Glutamatergic neuron (in vitro differentiated cells): ENCODE measurements at regions not wholly inside any gene's neighbourhood (a gene's known extent, or its start where the extent isn't known, plus 50 kb on each side); places are given as distances from the start of the nearest gene placed in this dataset.
"Not testable (repeated sequence)": the region's sequence is repeated elsewhere in the genome, so short reads cannot be mapped to it uniquely, and the experiment has no call there.

Experiments
- DNase-seq: peaks from one replicate; pipeline ENCODE4 v3.0.0; 2022
- H3K27ac Mint-ChIP-seq: one replicate; pipeline ENCODE4 v1.8.0; 2020; ENCODE audit warnings: mild to moderate bottlenecking, mixed read lengths, inconsistent platforms; ENCODE audit not compliant: unreplicated experiment
- H3K27me3 Mint-ChIP-seq: one replicate; pipeline ENCODE4 v1.8.0; 2020; ENCODE audit warnings: mild to moderate bottlenecking, moderate library complexity, mixed read lengths, inconsistent platforms; ENCODE audit not compliant: unreplicated experiment
- H3K36me3 Mint-ChIP-seq: one replicate; pipeline ENCODE4 v1.8.0; 2020; ENCODE audit warnings: mild to moderate bottlenecking, mixed read lengths, inconsistent platforms; ENCODE audit not compliant: unreplicated experiment
- H3K4me1 Mint-ChIP-seq: one replicate; pipeline ENCODE4 v1.8.0; 2020; ENCODE audit warnings: mild to moderate bottlenecking, low read depth, mixed read lengths, inconsistent platforms; ENCODE audit not compliant: unreplicated experiment
- H3K4me3 Mint-ChIP-seq: one replicate; pipeline ENCODE4 v1.8.0; 2020; ENCODE audit warnings: mild to moderate bottlenecking, mixed read lengths, inconsistent platforms; ENCODE audit not compliant: unreplicated experiment
- H3K9me3 Mint-ChIP-seq: one replicate; pipeline ENCODE4 v1.8.0; 2020; ENCODE audit warnings: mild to moderate bottlenecking, moderate library complexity, mixed read lengths, inconsistent platforms; ENCODE audit not compliant: unreplicated experiment
- TF ChIP-seq, protein P1 (sequence below): fragments of 200-600 bp; sonication (generic); IDR thresholded peaks from one replicate; pipeline ENCODE4 v1.5.0; 2021; ENCODE audit not compliant: partially characterized antibody, unreplicated experiment

GRCh38 chr14:105646175-105646574 is 119.8 kb downstream of the TMEM121 start:
- DNase-seq, result no peak
- H3K27me3 Mint-ChIP-seq, result peaks cover 23% of the 10 kb centered on the region
- no peak overlapping the region for H3K4me3 Mint-ChIP-seq
- TF ChIP-seq, protein P1, sequence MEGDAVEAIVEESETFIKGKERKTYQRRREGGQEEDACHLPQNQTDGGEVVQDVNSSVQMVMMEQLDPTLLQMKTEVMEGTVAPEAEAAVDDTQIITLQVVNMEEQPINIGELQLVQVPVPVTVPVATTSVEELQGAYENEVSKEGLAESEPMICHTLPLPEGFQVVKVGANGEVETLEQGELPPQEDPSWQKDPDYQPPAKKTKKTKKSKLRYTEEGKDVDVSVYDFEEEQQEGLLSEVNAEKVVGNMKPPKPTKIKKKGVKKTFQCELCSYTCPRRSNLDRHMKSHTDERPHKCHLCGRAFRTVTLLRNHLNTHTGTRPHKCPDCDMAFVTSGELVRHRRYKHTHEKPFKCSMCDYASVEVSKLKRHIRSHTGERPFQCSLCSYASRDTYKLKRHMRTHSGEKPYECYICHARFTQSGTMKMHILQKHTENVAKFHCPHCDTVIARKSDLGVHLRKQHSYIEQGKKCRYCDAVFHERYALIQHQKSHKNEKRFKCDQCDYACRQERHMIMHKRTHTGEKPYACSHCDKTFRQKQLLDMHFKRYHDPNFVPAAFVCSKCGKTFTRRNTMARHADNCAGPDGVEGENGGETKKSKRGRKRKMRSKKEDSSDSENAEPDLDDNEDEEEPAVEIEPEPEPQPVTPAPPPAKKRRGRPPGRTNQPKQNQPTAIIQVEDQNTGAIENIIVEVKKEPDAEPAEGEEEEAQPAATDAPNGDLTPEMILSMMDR, result no peak
- H3K36me3 Mint-ChIP-seq, result no peaks in the 10 kb centered on the region
- H3K27ac Mint-ChIP-seq, result no peak overlapping the region
- peaks cover 26% of the 10 kb centered on the region for H3K9me3 Mint-ChIP-seq
- no peaks in the 10 kb centered on the region for H3K4me1 Mint-ChIP-seq

GRCh38 chr14:105646711-105647281 is 120.4 kb downstream of the TMEM121 start:
- Mint-ChIP-seq H3K9me3 (peaks cover 27% of the 10 kb centered on the region), H3K27me3 (peaks cover 23% of the 10 kb centered on the region)

GRCh38 chr14:105647426-105647783 is 121.0 kb downstream of the TMEM121 start:
- not testable (repeated sequence) for DNase-seq, H3K27ac Mint-ChIP-seq, H3K4me1 Mint-ChIP-seq, H3K4me3 Mint-ChIP-seq, H3K36me3 Mint-ChIP-seq
- peaks cover 23% of the 10 kb centered on the region for H3K27me3 Mint-ChIP-seq
- H3K9me3 Mint-ChIP-seq, result peaks cover 26% of the 10 kb centered on the region

More at GRCh38 chr14:105646711-105647281, 120.4 kb downstream of the TMEM121 start:
- H3K27ac Mint-ChIP-seq, H3K4me3 Mint-ChIP-seq, H3K36me3 Mint-ChIP-seq, H3K4me1 Mint-ChIP-seq, DNase-seq: not testable (repeated sequence)

GRCh38 chr14:105647784-105648608 is 121.6 kb downstream of the TMEM121 start:
- H3K9me3 Mint-ChIP-seq, result peaks cover 27% of the 10 kb centered on the region
- no peaks in the 10 kb centered on the region for H3K4me1 Mint-ChIP-seq
- peaks cover 5% of the 10 kb centered on the region for H3K36me3 Mint-ChIP-seq
- H3K27ac Mint-ChIP-seq, result no peak overlapping the region
- no peak for DNase-seq
- peaks cover 23% of the 10 kb centered on the region for H3K27me3 Mint-ChIP-seq
- no peak overlapping the region for H3K4me3 Mint-ChIP-seq
- TF ChIP-seq, protein P1, result no peak

- DNase-seq, H3K27ac Mint-ChIP-seq, H3K36me3 Mint-ChIP-seq, H3K4me1 Mint-ChIP-seq, H3K4me3 Mint-ChIP-seq: not testable (repeated sequence)
- Mint-ChIP-seq H3K27me3 (peaks cover 19% of the 10 kb centered on the region), H3K9me3 (peaks cover 25% of the 10 kb centered on the region)
Observed at GRCh38 chr14:105648609-105649535, 122.5 kb downstream of the TMEM121 start.

DNA sequence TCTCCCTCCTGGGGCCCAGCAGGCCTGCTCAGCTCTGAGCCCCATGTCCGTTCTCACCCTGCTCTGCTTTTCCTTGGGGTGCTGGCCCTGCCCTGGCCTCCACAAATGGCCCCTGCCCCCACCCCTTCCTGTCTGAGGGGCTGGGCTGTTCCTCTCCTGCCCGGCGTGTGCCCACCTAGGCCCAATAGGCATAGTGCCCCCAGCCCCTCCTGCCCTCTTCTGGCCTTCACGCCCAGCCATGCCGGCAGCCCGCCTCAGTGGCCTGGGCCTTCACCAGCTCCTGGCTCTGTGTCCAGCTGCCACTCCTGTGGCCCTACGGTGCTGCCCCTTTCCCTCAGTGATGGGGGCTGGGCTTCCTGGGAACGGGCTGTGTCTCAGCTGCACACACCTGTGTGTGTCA is 125.9 kb downstream of the TMEM121 start:
- Mint-ChIP-seq H3K27me3 (peaks cover 14% of the 10 kb centered on the region), H3K36me3 (peaks cover 12% of the 10 kb centered on the region), H3K9me3 (peaks cover 20% of the 10 kb centered on the region)
- not testable (repeated sequence) for DNase-seq, H3K4me1 Mint-ChIP-seq, H3K27ac Mint-ChIP-seq, H3K4me3 Mint-ChIP-seq

DNA sequence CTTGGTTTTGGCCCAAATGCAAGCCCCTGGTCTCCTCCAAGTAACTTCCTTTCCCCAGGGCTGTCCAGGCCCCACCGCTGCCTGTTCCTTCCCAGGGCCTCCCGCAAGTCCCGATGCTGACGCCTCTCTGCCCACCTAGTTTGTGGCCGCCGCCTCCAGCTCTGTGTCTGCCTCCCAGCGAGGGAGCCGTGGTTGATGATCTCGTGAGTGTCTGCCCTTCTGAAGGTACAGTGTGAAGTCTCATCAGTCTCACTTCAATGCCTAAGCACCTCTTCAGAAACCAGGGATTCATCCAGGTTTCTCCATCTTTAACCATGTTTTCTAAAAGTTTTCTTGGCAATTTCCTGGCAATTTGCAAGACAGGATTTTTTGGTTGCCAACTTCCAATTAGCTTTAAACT is 127.5 kb downstream of the TMEM121 start:
- Mint-ChIP-seq H3K9me3 (peaks cover 16% of the 10 kb centered on the region), H3K36me3 (peaks cover 13% of the 10 kb centered on the region)
- H3K27me3 Mint-ChIP-seq, DNase-seq, H3K4me3 Mint-ChIP-seq, H3K4me1 Mint-ChIP-seq, H3K27ac Mint-ChIP-seq: not testable (repeated sequence)

- DNase-seq, H3K4me1 Mint-ChIP-seq, H3K4me3 Mint-ChIP-seq, H3K27ac Mint-ChIP-seq: not testable (repeated sequence)
- H3K36me3 Mint-ChIP-seq, result peaks cover 19% of the 10 kb centered on the region
- peaks cover 13% of the 10 kb centered on the region for H3K27me3 Mint-ChIP-seq
- peaks cover 23% of the 10 kb centered on the region for H3K9me3 Mint-ChIP-seq
Observed at GRCh38 chr14:105659255-105659654, 132.9 kb downstream of the TMEM121 start.
